ENCODE measurements at regions not wholly inside any gene's neighbourhood (a gene's known extent, or its start where the extent isn't known, plus 50 kb on each side); places are given as distances from the start of the nearest gene placed in this dataset.

- TF ChIP-seq CTCF (IDR thresholded peaks at IDR 0.05) = no peak
- H3K27me3 ChIP-seq = no peaks in the 10 kb centered on the region
- DNase-seq (no peak), ATAC-seq (no peak)
- H3K4me3 ChIP-seq = no peak overlapping the region
- H3K36me3 ChIP-seq = no peaks in the 10 kb centered on the region
- H3K4me1 ChIP-seq = no peaks in the 10 kb centered on the region
- no peaks in the 10 kb centered on the region for H3K9me3 ChIP-seq
- intact Hi-C loops (cut with DNase I) = no loop called here
- H3K27ac ChIP-seq = no peak overlapping the region
Observed at GRCh38 chr4:66704243-66704642, 841.1 kb downstream of the CENPC start.

GRCh38 chr4:66694739-66695138 is 850.6 kb downstream of the CENPC start:
- no peaks in the 10 kb centered on the region for H3K36me3 ChIP-seq
- no peak overlapping the region for H3K27ac ChIP-seq
- DNase-seq (no peak), ATAC-seq (no peak)
- intact Hi-C loops (cut with DNase I) = no loop called here
- no peaks in the 10 kb centered on the region for H3K4me1 ChIP-seq
- H3K9me3 ChIP-seq = peaks cover 0 to 5% of the 10 kb centered on the region in 2 donors
- H3K4me3 ChIP-seq = no peak overlapping the region
- TF ChIP-seq CTCF (IDR thresholded peaks at IDR 0.05) = no peak
- H3K27me3 ChIP-seq = no peaks in the 10 kb centered on the region

- no peak for TF ChIP-seq CTCF (IDR thresholded peaks at IDR 0.05)
- Histone ChIP-seq H3K27me3 (no peaks in the 10 kb centered on the region), H3K4me1 (no peaks in the 10 kb centered on the region), H3K27ac (no peak overlapping the region), H3K36me3 (no peaks in the 10 kb centered on the region), H3K4me3 (no peak overlapping the region), H3K9me3 (peaks cover 0 to 5% of the 10 kb centered on the region in 2 donors)
- no peak for DNase-seq
- intact Hi-C loops (cut with DNase I) = no loop called here
- no peak for ATAC-seq
Observed at GRCh38 chr4:66693694-66694093, 851.6 kb downstream of the CENPC start.

GRCh38 chr4:66691101-66691500 is 854.2 kb downstream of the CENPC start:
- ATAC-seq (no peak), DNase-seq (no peak)
- Histone ChIP-seq H3K9me3 (no peaks in the 10 kb centered on the region), H3K27ac (no peak overlapping the region), H3K4me1 (no peaks in the 10 kb centered on the region), H3K4me3 (no peak overlapping the region), H3K36me3 (no peaks in the 10 kb centered on the region), H3K27me3 (no peaks in the 10 kb centered on the region)
- intact Hi-C loops (cut with DNase I) = no loop called here
- TF ChIP-seq CTCF (IDR thresholded peaks at IDR 0.05) = no peak

GRCh38 chr4:66688674-66689073 is 856.6 kb downstream of the CENPC start:
- Histone ChIP-seq H3K27me3 (no peaks in the 10 kb centered on the region), H3K4me3 (no peak overlapping the region), H3K27ac (no peak overlapping the region), H3K4me1 (no peaks in the 10 kb centered on the region), H3K36me3 (no peaks in the 10 kb centered on the region), H3K9me3 (no peaks in the 10 kb centered on the region)
- ATAC-seq (peak; percentile 75), DNase-seq (peak in 1 of 4 donors; percentile 4)
- intact Hi-C loops (cut with DNase I) = no loop called here
- no peak for TF ChIP-seq CTCF (IDR thresholded peaks at IDR 0.05)
